Body of pancreas (tissue), 4 donors: ENCODE measurements at regions not wholly inside any gene's neighbourhood (a gene's known extent, or its start where the extent isn't known, plus 50 kb on each side); places are given as distances from the start of the nearest gene placed in this dataset.

ENCODE experiments used
- ATAC-seq: fragments of 150-250 bp; one replicate; pipeline ENCODE4 v1.9.1; 2016
- DNase-seq, 4 donors: peaks; one replicate each; pipeline ENCODE4 v3.0.0-alpha.2; 2019
- H3K27ac ChIP-seq, 4 donors: fragments of 200-600 bp; sonication (generic); 1 replicate in 3 of 4; 2 replicates in 1 of 4; pipeline versions ENCODE4 v1.5.1 to v1.6.1; 2016 to 2019; ENCODE audit warnings: mild to moderate bottlenecking in 1 of 4, mixed read lengths in 1 of 4, moderate library complexity in 1 of 4
- H3K27me3 ChIP-seq, 2 donors: fragments of 200-600 bp; sonication (generic); one replicate each; pipeline ENCODE4 v1.6.0; 2016; ENCODE audit warnings: mild to moderate bottlenecking in 1 of 2
- H3K36me3 ChIP-seq, 2 donors: fragments of 200-600 bp; sonication (generic); replicated peaks in 1 of 2; 2 replicates each; pipeline ENCODE4 v1.5.1; 2016; ENCODE audit warnings: low read depth in 2 of 2; ENCODE audit not compliant: insufficient read depth in 1 of 2
- H3K4me1 ChIP-seq: fragments of 200-600 bp; sonication (generic); one replicate; pipeline ENCODE4 v1.6.0; 2016
- H3K4me3 ChIP-seq, 2 donors: fragments of 200-600 bp; sonication (generic); 1 replicate in 1 of 2; 2 replicates in 1 of 2; pipeline ENCODE4 v1.5.1; 2016 to 2019
- H3K9me3 ChIP-seq, 3 donors: fragments of 200-600 bp; sonication (generic); 1 replicate in 2 of 3; 2 replicates in 1 of 3; pipeline ENCODE4 v1.5.1; 2016
- CTCF ChIP-seq, 7 experiments: fragments of 450-650 bp in 4 of 7; fragments of 200-600 bp in 3 of 7; sonication (generic) in 3 of 7; IDR thresholded peaks; one replicate each; pipeline ENCODE4 v1.5.1; 2016 to 2019; ENCODE audit warnings: antibody characterized with exemption in 7 of 7
- POLR2A ChIP-seq, 3 donors: fragments of 450-650 bp; IDR thresholded peaks; one replicate each; pipeline ENCODE4 v1.6.1; 2016; ENCODE audit warnings: antibody characterized with exemption in 3 of 3, mild to moderate bottlenecking in 2 of 3
- WGBS, 2 donors: methylation state at CpG; one replicate each; pipeline ENCODE4 v1.1.5; 2017; 5-methylcytosine and 5-hydroxymethylcytosine counted together
- intact Hi-C: fragments of 100-400 bp; cut with DNase I; formaldehyde crosslinking; loops from one replicate; pipeline ENCODE4 v1.15.1; 2023

GRCh38 chr21:15330872-15331271 lies 266.1 kb upstream of the NRIP1 start:
- no peak for TF ChIP-seq POLR2A (IDR thresholded peaks at IDR 0.05)
- no peak for TF ChIP-seq CTCF (IDR thresholded peaks at IDR 0.05)
- ATAC-seq = no peak
- Histone ChIP-seq H3K4me3 (no peak overlapping the region), H3K4me1 (no peaks in the 10 kb centered on the region), H3K27ac (no peak overlapping the region), H3K36me3 (no peaks in the 10 kb centered on the region), H3K27me3 (no peaks in the 10 kb centered on the region), H3K9me3 (no peaks in the 10 kb centered on the region)
- intact Hi-C loops = no loop called here
- no peak for DNase-seq

GRCh38 chr21:15332572-15332971 lies 267.8 kb upstream of the NRIP1 start:
- no peaks in the 10 kb centered on the region for H3K36me3 ChIP-seq
- H3K9me3 ChIP-seq = no peaks in the 10 kb centered on the region
- WGBS, 2 donors = 88 to 96% methylated on average over 1 of the region's 1 CpG
- no peaks in the 10 kb centered on the region for H3K4me1 ChIP-seq
- DNase-seq (no peak), ATAC-seq (no peak)
- TF ChIP-seq POLR2A (IDR thresholded peaks at IDR 0.05) (no peak), CTCF (IDR thresholded peaks at IDR 0.05) (no peak)
- H3K4me3 ChIP-seq = no peak overlapping the region
- no peak overlapping the region for H3K27ac ChIP-seq
- no peaks in the 10 kb centered on the region for H3K27me3 ChIP-seq
- intact Hi-C loops = no loop called here

- TF ChIP-seq CTCF (IDR thresholded peaks at IDR 0.05) (no peak), POLR2A (IDR thresholded peaks at IDR 0.05) (no peak)
- ATAC-seq (no peak), DNase-seq (no peak)
- 27 to 42% methylated on average over 1 of the region's 1 CpG for WGBS, 2 donors
- no peaks in the 10 kb centered on the region for H3K36me3 ChIP-seq
- intact Hi-C loops = no loop called here
- H3K4me3 ChIP-seq = no peak overlapping the region
- H3K27ac ChIP-seq = no peak overlapping the region
- no peaks in the 10 kb centered on the region for H3K9me3 ChIP-seq
- H3K27me3 ChIP-seq = no peaks in the 10 kb centered on the region
- H3K4me1 ChIP-seq = no peaks in the 10 kb centered on the region
Observed at GRCh38 chr21:15333136-15333710, 268.4 kb upstream of the NRIP1 start.

- intact Hi-C loops = no loop called here
Observed at GRCh38 chr21:15333951-15334350, 269.2 kb upstream of the NRIP1 start.

More at GRCh38 chr21:15333951-15334350, 269.2 kb upstream of the NRIP1 start:
- WGBS, 2 donors = 77 to 85% methylated on average over 2 of the region's 2 CpGs
- no peak for DNase-seq
- H3K9me3 ChIP-seq = no peaks in the 10 kb centered on the region
- H3K4me1 ChIP-seq = no peaks in the 10 kb centered on the region
- no peak for TF ChIP-seq CTCF (IDR thresholded peaks at IDR 0.05)
- no peak for TF ChIP-seq POLR2A (IDR thresholded peaks at IDR 0.05)
- no peak overlapping the region for H3K4me3 ChIP-seq
- no peak for ATAC-seq
- H3K36me3 ChIP-seq = no peaks in the 10 kb centered on the region
- H3K27ac ChIP-seq = no peak overlapping the region
- no peaks in the 10 kb centered on the region for H3K27me3 ChIP-seq
